HAP-1 (cell line): ENCODE measurements at regions not wholly inside any gene's neighbourhood (a gene's known extent, or its start where the extent isn't known, plus 50 kb on each side); places are given as distances from the start of the nearest gene placed in this dataset.
"Not testable (repeated sequence)": the region's sequence is repeated elsewhere in the genome, so short reads cannot be mapped to it uniquely, and the experiment has no call there.

Experiments used
- DNase-seq, 2 experiments: peaks; one replicate each; pipeline ENCODE4 v3.0.0-alpha.2; 2016 to 2020; ENCODE audit warnings: low spot score in 2 of 2
- H3K27me3 ChIP-seq: fragments of 250-450 bp; sonication (Bioruptor Pico); 2 replicates; pipeline ENCODE4 v1.5.1; 2020; ENCODE audit warnings: low read depth, mild to moderate bottlenecking, moderate library complexity
- H3K36me3 ChIP-seq: fragments of 250-450 bp; sonication (Bioruptor Pico); replicated peaks from 2 replicates; pipeline ENCODE4 v1.5.1; 2020; ENCODE audit warnings: mild to moderate bottlenecking
- H3K4me1 ChIP-seq: fragments of 250-450 bp; sonication (Bioruptor Pico); 2 replicates; pipeline ENCODE4 v1.5.1; 2020; ENCODE audit warnings: mild to moderate bottlenecking
- H3K4me3 ChIP-seq: fragments of 250-450 bp; sonication (Bioruptor Pico); 2 replicates; pipeline ENCODE4 v1.5.1; 2020; ENCODE audit warnings: mild to moderate bottlenecking, moderate library complexity
- H3K9me3 ChIP-seq: fragments of 250-450 bp; sonication (Bioruptor Pico); 2 replicates; pipeline ENCODE4 v1.5.1; 2020; ENCODE audit warnings: mild to moderate bottlenecking, moderate library complexity
- in situ Hi-C: fragments of 300-500 bp; cut with MboI; formaldehyde crosslinking; loops from 3 replicates; pipeline ENCODE4 v1.14.3; 2020; ENCODE audit warnings: low sequenced_read_pairs, inconsistent platforms, mixed read lengths

DNA sequence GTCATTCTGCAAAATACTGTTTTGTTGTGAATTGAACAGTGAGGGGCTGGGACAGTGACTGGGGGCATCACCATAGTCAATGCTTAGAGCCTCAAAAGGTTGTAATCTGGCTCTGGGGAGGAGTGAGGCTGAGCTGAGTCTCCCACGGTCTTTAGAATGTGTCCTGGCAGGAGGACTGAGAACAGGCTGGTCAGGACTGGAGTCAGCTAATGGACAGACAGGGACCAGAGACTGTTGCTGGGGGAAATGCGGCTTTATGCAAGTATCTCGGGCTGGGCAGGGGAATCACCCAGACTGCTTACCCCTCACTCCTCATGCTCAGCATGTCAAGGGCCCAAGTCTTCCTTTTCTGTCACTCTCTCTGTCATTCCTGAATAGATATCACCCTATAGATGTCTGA is 346.5 kb downstream of the TYW1 start:
- in situ Hi-C loops, result no loop called here
- no peaks in the 10 kb centered on the region for H3K36me3 ChIP-seq
- no peak overlapping the region for H3K4me3 ChIP-seq
- DNase-seq, result no peak
- no peaks in the 10 kb centered on the region for H3K27me3 ChIP-seq
- peaks cover 4% of the 10 kb centered on the region; the same call in 1 of the 2 replicates for H3K9me3 ChIP-seq
- peaks cover 7% of the 10 kb centered on the region; the same call in 1 of the 2 replicates for H3K4me1 ChIP-seq

DNA sequence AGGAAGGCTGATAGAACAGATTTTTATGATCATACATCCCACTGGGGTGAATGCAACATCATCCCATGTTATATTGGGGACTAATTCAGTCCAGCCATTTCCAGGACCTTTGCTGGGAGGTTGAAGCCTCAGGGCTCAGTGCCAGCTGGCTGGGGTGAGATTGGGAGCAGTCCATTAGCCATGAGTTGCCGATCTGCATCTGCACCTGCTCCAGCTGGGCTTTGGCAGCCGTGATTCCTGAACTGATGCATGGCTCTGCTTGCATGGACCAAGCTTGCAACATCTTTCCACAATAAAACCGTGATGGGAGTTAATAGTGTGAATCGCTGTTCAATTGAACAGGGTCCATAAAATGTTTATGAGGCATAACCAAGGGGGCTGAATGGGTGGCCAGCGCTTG is 346.9 kb downstream of the TYW1 start:
- H3K4me3 ChIP-seq, result no peak overlapping the region
- H3K4me1 ChIP-seq, result peaks cover 7% of the 10 kb centered on the region; the same call in 1 of the 2 replicates
- H3K36me3 ChIP-seq, result no peaks in the 10 kb centered on the region
- no peak for DNase-seq
- in situ Hi-C loops, result no loop called here
- no peaks in the 10 kb centered on the region for H3K27me3 ChIP-seq
- H3K9me3 ChIP-seq, result peaks cover 4% of the 10 kb centered on the region; the same call in 1 of the 2 replicates

DNA sequence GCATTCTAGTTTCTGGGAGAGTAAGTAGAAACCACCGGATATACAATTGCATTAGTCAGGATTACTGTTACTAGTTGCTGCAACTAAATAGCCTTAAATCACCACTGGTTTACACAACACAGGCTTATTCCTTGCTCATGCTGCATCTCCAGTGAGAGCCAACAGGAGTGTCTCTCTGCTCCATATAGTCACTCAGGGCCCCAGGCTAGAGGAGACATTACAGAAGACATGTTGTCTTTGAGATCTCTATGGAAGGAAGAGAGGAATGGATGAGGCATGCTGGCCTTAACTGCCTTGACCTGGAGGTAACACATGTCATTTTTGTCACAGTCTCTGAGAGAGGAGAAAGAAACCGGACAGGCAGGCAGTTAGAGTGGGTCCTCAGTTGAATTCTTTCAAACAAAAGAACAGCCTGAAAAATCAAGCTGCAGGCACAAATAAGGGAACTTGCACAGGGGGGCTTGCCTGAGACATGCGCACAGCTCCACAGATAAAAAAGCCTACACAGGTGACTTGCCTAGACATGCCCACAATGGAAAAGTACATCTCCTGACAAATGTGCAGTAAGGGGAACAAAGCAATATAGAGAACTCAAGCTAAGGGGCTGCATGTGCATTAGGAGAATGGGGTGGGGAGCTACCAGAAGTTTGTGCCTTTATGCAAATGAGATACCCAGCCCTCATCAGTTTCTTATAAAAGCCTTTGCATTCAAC is 348.0 kb downstream of the TYW1 start:
- no peaks in the 10 kb centered on the region for H3K27me3 ChIP-seq
- peaks cover 4% of the 10 kb centered on the region; the same call in 1 of the 2 replicates for H3K9me3 ChIP-seq
- H3K4me3 ChIP-seq, result no peak overlapping the region
- peaks cover 7% of the 10 kb centered on the region; the same call in 1 of the 2 replicates for H3K4me1 ChIP-seq
- no peaks in the 10 kb centered on the region for H3K36me3 ChIP-seq
- DNase-seq, result no peak
- in situ Hi-C loops, result no loop called here

DNA sequence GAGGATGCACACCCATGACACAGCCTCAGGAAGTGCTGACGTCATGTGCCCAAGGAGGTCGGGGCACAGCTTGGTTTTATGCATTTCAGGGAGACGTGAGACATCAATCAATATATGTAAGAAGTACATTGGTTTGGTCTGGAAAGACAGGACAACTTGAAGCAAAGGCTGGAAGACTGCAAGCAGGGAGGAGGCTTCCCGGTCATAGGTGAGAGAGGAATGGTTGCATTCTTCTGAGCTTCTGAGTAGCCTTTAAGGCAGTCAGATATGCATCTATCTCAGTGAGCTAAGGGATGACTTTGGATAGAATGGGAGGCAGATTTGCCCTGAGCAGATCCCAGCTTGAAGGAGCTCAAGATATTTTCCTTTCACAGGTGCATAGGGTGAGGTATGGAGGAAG is 349.5 kb downstream of the TYW1 start:
- H3K36me3 ChIP-seq, result no peaks in the 10 kb centered on the region
- H3K9me3 ChIP-seq, result peaks cover 4% of the 10 kb centered on the region; the same call in 1 of the 2 replicates
- no peak overlapping the region for H3K4me3 ChIP-seq
- DNase-seq, result no peak
- no peaks in the 10 kb centered on the region for H3K27me3 ChIP-seq
- peaks cover 7% of the 10 kb centered on the region; the same call in 1 of the 2 replicates for H3K4me1 ChIP-seq
- in situ Hi-C loops, result no loop called here

DNA sequence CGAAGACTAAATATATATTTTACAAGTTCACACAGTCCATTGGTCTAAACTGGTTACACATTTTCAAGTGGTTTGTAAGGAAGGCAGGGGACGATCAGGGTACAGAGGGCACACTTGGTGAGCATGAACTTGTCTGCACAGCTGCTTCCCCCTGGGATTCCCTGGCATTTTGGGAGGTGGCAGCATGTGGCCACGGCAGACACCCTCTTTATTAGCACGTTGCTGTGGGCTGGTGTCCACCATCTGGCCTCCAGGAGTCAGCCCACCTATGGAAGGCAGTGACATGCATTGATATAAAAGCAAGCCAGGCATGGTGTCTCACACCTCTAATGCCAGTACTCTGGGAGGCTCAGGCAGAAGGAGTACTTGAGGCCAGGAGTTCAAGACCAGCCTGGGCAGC is 350.2 kb downstream of the TYW1 start:
- H3K4me1 ChIP-seq, result peaks cover 7% of the 10 kb centered on the region; the same call in 1 of the 2 replicates
- H3K4me3 ChIP-seq, result no peak overlapping the region
- H3K27me3 ChIP-seq, result no peaks in the 10 kb centered on the region
- H3K9me3 ChIP-seq, result peaks cover 4% of the 10 kb centered on the region; the same call in 1 of the 2 replicates
- peak in 1 of 2 experiments; percentile 14 for DNase-seq
- H3K36me3 ChIP-seq, result no peaks in the 10 kb centered on the region
- in situ Hi-C loops, result no loop called here

DNA sequence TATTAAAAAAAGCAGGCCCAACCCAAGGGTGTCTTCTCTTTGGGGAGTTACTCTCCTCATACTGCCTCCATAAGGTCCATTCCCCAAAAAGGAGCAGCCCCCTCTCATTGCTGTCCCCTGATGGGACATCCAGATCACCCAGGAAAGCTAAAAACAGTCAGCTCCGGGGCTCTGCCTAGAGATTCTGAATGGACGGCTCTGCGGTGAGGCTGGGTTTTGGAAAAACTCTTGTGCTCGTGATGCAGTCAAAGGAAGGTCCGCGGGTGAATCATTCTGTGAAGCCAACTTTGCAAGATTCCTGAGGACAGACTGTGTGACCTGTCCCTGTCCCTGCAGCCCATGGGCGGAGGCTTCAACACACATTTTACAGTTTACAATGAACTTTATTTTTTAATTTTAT is 351.5 kb downstream of the TYW1 start:
- H3K27me3 ChIP-seq, result no peaks in the 10 kb centered on the region
- H3K4me3 ChIP-seq, result no peak overlapping the region
- DNase-seq, result no peak
- peaks cover 7% of the 10 kb centered on the region; the same call in 1 of the 2 replicates for H3K4me1 ChIP-seq
- peaks cover 4% of the 10 kb centered on the region; the same call in 1 of the 2 replicates for H3K9me3 ChIP-seq
- no peaks in the 10 kb centered on the region for H3K36me3 ChIP-seq
- in situ Hi-C loops, result no loop called here

DNA sequence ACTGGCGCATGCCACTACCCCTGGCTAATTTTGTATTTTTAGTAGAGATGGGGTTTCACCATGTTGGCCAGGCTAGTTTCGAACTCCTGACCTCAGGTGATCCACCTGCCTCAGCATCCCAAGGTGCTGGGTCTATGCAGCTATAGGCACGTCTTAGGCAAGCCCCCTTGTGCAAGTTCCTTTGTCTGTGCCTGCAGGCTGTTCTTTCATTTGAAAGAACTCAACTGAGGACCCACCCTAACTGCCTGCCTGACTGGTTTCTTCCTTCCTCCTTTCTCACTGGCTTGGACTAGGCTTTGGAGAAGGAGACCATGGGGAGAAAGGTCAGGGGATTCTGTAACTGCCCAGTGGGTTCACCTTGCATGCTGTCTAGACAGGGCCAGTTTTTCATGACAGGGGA is 361.0 kb downstream of the TYW1 start:
- H3K36me3 ChIP-seq, H3K9me3 ChIP-seq, in situ Hi-C loops, DNase-seq, H3K4me1 ChIP-seq, H3K4me3 ChIP-seq, H3K27me3 ChIP-seq: not testable (repeated sequence)

DNA sequence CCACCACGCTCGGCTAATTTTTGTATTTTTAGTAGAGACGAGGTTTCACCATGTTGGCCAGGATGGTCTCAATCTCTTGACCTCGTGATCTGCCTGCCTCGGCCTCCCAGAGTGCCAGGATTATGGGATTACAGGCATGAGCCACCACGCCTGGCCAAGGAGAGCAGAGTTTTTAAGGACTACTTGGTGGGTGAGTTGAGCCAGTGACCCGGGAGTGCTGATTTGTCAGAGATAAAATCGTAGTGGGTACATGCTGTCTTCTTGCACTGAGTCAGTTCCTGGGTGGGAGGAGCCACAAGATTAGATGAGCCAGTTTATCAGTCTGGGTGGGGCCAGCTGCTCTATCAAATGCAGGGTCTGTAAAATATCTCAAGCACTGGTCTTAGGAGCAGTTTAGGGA is 361.7 kb downstream of the TYW1 start:
- DNase-seq, H3K36me3 ChIP-seq, H3K27me3 ChIP-seq, H3K4me1 ChIP-seq, H3K4me3 ChIP-seq, H3K9me3 ChIP-seq, in situ Hi-C loops: not testable (repeated sequence)

DNA sequence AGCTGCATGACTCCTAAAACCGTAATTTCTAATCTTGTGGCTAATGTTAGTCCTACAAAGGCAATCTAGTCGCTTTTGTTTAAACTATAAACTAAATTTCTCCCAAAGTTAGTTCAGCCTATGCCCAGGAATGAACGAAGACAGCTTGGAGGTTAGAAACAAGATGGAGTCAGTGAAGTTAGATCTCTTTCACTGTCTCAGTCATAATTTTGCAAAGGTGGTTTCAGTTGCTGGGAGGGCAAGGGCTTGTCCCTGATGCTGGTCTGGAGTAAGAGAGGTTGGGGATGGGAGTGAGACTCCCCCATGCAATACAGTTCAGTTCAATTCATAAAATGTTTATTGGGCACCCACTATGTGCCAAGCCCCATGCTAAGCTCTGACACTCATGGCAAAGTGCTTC is 362.1 kb downstream of the TYW1 start:
- in situ Hi-C loops, H3K4me3 ChIP-seq, DNase-seq: not testable (repeated sequence)

DNA sequence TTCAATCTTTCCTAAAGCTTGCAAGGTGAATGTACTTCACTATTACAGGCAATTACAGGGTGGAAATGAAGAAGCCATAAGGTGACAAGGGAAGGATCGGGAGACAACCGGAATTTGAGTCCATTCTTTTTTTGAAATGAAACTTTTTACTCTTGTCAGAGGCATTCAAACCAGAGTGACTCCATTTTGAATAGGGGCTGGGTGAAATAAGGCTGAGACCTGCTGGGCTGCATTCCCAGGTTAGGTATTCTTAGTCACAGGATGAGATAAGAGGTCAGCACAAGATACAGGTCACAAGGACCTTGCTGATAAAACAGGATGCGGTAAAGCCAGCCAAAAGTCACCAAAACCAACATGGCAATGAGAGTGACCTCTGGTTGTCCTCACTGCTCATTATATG is 363.3 kb downstream of the TYW1 start:
- Histone ChIP-seq H3K9me3 (peaks cover 9% of the 10 kb centered on the region), H3K36me3 (no peaks in the 10 kb centered on the region), H3K27me3 (no peaks in the 10 kb centered on the region), H3K4me3 (no peak overlapping the region), H3K4me1 (no peaks in the 10 kb centered on the region)
- in situ Hi-C loops, result no loop called here
- no peak for DNase-seq

More for the DNA sequence above, 362.1 kb downstream of the TYW1 start:
- H3K4me1 ChIP-seq, H3K27me3 ChIP-seq, H3K9me3 ChIP-seq, H3K36me3 ChIP-seq: not testable (repeated sequence)

DNA sequence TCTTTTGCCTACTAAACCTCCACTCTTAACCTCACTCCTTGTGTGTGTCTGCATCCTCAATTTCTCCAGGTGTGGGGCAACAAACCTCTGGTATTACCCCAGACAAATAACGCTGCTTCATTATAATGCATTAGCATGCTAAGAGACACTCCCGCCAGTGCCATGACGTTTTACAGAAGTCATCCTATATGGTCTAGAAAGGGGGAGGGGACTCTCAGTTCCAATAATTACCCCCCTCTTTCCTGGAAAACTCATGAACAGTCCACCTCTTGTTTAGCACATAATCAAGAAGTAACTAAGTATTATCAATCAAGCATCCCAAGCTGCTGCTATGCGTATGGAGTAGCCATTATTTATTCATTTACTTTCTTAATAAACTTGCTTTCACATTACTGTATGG is 364.5 kb downstream of the TYW1 start:
- peaks cover 9% of the 10 kb centered on the region for H3K9me3 ChIP-seq
- H3K4me3 ChIP-seq, result no peak overlapping the region
- no peak for DNase-seq
- in situ Hi-C loops, result no loop called here
- H3K36me3 ChIP-seq, result no peaks in the 10 kb centered on the region
- no peaks in the 10 kb centered on the region for H3K4me1 ChIP-seq
- no peaks in the 10 kb centered on the region for H3K27me3 ChIP-seq

DNA sequence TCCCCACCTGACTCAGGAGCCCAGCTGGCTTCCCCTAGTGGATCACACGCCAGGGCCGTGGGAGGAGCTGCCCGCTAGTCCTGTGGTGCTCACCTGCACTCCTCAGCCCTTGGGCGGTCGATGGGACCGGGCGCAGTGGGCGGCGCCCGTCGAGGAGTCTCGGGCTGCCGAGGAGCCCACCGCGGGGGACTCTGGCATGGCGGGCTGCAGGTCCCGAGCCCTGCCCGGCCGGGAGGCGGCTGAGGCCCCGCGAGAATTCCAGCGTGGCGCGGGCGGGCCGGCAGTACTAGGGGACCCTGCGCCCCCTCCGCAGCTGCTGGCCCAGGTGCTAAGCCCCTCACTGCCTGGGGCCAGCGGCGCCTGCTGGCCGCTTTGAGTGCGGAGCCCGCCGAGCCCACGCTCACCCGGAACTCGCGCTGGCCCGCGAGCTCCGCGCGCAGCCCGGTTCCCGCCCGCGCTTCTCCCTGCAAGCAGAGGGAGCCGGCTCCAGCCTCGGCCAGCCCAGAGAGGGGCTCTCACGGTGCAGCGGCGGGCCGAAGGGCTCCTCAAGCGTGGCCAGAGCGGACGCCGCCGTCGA is 367.9 kb downstream of the TYW1 start:
- no peak for DNase-seq
- Histone ChIP-seq H3K36me3 (no peaks in the 10 kb centered on the region), H3K4me3 (no peak overlapping the region), H3K27me3 (no peaks in the 10 kb centered on the region), H3K4me1 (no peaks in the 10 kb centered on the region), H3K9me3 (peaks cover 4% of the 10 kb centered on the region; the same call in 1 of the 2 replicates)
- in situ Hi-C loops, result no loop called here

DNA sequence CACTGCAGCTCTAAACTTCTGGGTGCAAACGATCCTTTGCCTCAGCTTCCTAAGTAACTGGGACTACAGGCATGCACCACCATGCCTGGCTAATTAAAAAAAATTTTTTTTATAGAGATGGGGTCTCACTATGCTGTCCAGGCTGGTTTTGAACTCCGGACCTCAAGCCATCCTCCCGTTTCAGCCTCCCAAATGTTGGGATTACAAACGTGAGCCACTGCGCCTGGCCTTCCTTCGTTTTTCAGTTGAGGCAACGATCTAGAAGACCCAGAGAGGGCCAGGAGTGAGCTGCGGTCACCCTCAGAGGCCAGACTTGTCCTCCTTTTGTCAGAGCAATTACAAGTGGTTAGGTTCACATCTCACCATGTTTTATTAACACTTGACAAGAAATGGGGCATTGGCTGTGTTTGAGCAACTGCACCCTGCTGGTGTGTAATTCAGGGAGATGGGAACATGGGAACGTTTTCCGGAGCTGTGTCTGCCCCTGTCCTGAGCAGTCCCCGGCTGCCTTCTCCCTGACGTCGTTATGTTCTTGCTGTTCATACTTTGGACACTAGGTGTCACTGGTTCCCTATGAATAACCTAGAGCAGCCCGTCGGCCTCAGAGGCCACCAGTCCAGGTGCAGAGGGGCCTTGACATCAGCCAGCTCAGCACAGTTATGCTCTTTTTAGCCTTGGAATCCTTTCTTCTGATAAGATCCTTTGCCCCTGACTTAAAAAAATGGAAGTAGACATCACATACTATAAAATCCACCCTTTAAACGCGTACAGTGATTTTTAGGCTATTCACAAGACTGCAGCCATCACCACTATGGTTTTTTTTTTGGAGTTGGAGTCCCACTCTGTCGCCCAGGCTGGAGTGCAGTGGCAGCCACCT is 375.0 kb downstream of the TYW1 start:
- no peaks in the 10 kb centered on the region for H3K9me3 ChIP-seq
- H3K4me3 ChIP-seq, result no peak overlapping the region
- H3K27me3 ChIP-seq, result no peaks in the 10 kb centered on the region
- peak; percentile 60 to 80 for DNase-seq
- in situ Hi-C loops, result no loop called here
- H3K4me1 ChIP-seq, result no peaks in the 10 kb centered on the region
- H3K36me3 ChIP-seq, result no peaks in the 10 kb centered on the region

DNA sequence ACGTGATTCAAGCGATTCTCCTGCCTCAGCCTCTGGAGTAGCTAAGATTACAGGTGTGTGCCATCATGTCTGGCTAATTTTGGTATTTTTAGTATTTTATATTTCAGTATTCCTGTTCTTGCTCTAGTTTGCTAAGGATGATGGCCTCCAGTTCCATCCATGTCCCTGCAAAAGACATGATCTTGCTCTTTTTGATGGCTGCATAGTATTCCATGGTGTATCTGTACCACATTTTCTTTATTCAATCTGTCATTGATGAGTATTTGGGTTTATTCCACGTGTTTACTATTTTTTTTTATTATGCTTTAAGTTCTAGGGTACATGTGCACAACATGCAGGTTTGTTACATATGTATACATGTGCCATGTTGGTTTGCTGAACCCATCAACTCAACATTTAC is 376.8 kb downstream of the TYW1 start:
- H3K36me3 ChIP-seq, H3K9me3 ChIP-seq, H3K27me3 ChIP-seq, in situ Hi-C loops, H3K4me1 ChIP-seq, H3K4me3 ChIP-seq, DNase-seq: not testable (repeated sequence)
